ENCODE measurements at regions not wholly inside any gene's neighbourhood (a gene's known extent, or its start where the extent isn't known, plus 50 kb on each side); places are given as distances from the start of the nearest gene placed in this dataset.
A peak's percentile ranks its signal among the peaks of the same experiment; 100 is the strongest.

- no peak for FAIRE-seq
These were observed 202.7 kb downstream of the SCG2 start for GRCh38 chr2:223399357-223399957.

- no peak for FAIRE-seq
These were observed 197.5 kb downstream of the SCG2 start for GRCh38 chr2:223404616-223405015.

GRCh38 chr2:223414646-223415045 lies 187.5 kb downstream of the SCG2 start:
- peak; percentile 61 for FAIRE-seq

GRCh38 chr2:223415071-223415470 lies 187.1 kb downstream of the SCG2 start:
- FAIRE-seq: no peak

- FAIRE-seq: no peak
These were observed 185.1 kb downstream of the SCG2 start for GRCh38 chr2:223416815-223417610.

GRCh38 chr2:223418131-223418530 lies 184.0 kb downstream of the SCG2 start:
- peak; percentile 80 for FAIRE-seq

GRCh38 chr2:223418604-223419199 lies 183.5 kb downstream of the SCG2 start:
- FAIRE-seq: no peak

- no peak for FAIRE-seq
These were observed 182.1 kb downstream of the SCG2 start for GRCh38 chr2:223420048-223420447.

GRCh38 chr2:223431479-223431878 lies 170.7 kb downstream of the SCG2 start:
- FAIRE-seq: no peak

- FAIRE-seq: no peak
These were observed 168.7 kb downstream of the SCG2 start for GRCh38 chr2:223433461-223433860.

- FAIRE-seq: no peak
These were observed 164.4 kb downstream of the SCG2 start for GRCh38 chr2:223437788-223438187.

- FAIRE-seq: no peak
These were observed 163.0 kb downstream of the SCG2 start for GRCh38 chr2:223439184-223439583.

GRCh38 chr2:223439786-223440185 lies 162.4 kb downstream of the SCG2 start:
- no peak for FAIRE-seq

GRCh38 chr2:223442847-223443246 lies 159.3 kb downstream of the SCG2 start:
- no peak for FAIRE-seq

- FAIRE-seq: no peak
These were observed 151.9 kb downstream of the SCG2 start for GRCh38 chr2:223450246-223450645.

GRCh38 chr2:223457301-223457700 lies 144.9 kb downstream of the SCG2 start:
- FAIRE-seq: no peak

- no peak for FAIRE-seq
These were observed 142.7 kb downstream of the SCG2 start for GRCh38 chr2:223459328-223459939.

- no peak for FAIRE-seq
These were observed 142.0 kb downstream of the SCG2 start for GRCh38 chr2:223460209-223460608.

GRCh38 chr2:223460774-223461211 lies 141.4 kb downstream of the SCG2 start:
- no peak for FAIRE-seq

GRCh38 chr2:223464071-223464470 lies 138.1 kb downstream of the SCG2 start:
- no peak for FAIRE-seq

GRCh38 chr2:223465793-223466192 lies 136.4 kb downstream of the SCG2 start:
- no peak for FAIRE-seq

- peak; percentile 12 for FAIRE-seq
These were observed 135.0 kb downstream of the SCG2 start for GRCh38 chr2:223467196-223467595.

- FAIRE-seq: no peak
These were observed 132.7 kb downstream of the SCG2 start for GRCh38 chr2:223469270-223470046.

Measured in endometrium (tissue), 2 donors.